NCI-H1417 treated with DMSO at 0.1 percent for 48 hours (cell line): ENCODE measurements at regions not wholly inside any gene's neighbourhood (a gene's known extent, or its start where the extent isn't known, plus 50 kb on each side); places are given as distances from the start of the nearest gene placed in this dataset.

Source experiments
- DNase-seq: peaks from one replicate; lab custom pipeline; 2025; lab: John Stamatoyannopoulos, UW

DNA sequence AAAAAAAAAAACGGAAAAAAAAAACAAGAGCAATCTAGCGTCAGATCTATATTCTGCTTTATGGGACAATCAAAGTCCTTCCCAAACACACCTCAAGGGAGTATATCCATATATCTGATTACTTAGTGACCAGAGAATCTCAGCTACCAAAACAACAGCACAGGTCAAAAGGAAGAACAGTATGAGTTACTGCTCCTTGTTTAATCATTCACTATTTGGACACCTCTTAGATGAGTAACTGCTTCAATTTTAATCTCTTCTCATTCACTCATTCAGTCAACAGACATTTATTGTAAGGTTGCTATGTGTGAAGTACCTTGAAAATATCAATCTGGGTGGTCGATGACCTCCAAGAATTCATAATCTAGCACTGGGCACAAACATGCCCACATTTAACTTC is 193.2 kb downstream of the IRS2 start:
- no peak for DNase-seq

DNA sequence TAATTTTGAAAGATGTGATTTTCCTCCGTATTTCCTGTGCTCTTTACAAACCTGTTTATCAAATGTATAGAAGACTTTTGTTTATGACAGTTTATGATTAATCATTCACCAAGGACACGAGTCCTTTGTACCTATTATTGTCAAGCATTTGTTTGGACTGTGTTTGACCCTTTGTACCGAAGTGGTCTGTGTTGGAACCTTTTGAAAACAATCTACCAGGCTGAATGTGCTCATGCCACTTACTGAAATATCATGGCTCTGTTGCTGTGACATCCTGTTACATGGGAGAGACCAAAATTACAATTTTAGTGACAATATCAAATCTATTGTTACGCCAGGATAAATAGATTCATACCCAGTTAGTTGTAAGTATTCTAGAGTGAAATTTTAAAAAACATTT is 193.6 kb downstream of the IRS2 start:
- DNase-seq, result no peak

DNA sequence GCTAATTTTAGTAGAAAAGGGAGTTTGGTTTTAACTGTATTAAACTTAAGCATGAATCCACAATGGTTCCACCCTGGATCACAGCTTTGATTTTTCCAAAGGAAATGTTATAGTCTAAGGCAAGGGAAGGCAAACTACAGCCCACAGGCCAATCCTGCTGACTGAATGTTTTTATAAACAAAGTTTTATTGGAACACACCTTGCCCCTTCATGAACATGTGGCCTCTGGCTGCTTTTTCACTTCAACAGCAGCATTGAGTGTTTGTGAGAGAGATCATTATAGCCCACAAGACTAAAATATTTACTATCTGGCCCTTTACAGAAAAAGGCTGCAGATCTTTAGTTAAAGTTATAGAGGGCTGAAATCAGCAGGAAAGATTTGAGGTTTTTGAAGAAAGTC is 198.7 kb downstream of the IRS2 start:
- no peak for DNase-seq

GRCh38 chr13:109586509-109587346 is 199.7 kb downstream of the IRS2 start:
- no peak for DNase-seq

DNA sequence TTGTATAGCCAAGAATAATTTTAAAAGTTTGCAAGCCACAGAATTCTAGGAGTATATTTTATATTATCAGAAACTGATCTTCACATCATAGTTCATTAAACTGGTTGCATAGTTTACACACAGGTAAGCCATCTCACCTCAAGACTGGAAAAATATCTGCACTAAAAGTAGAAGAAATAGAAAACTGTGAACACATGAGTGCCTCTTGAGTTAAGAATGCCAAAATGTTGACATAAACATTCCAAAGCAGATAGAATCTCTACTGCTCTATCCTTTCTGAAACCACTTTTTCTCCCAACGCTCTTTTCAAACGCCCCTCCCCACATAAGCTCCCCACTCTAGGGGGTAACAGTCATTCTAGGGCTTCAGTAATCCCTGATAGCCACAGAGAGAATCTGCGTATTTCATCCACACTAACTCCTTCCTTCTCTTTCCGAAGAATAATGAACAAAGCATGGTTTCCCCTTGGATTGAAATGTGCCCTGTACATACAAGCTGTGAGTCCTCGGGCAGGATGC is 201.5 kb downstream of the IRS2 start:
- no peak for DNase-seq

DNA sequence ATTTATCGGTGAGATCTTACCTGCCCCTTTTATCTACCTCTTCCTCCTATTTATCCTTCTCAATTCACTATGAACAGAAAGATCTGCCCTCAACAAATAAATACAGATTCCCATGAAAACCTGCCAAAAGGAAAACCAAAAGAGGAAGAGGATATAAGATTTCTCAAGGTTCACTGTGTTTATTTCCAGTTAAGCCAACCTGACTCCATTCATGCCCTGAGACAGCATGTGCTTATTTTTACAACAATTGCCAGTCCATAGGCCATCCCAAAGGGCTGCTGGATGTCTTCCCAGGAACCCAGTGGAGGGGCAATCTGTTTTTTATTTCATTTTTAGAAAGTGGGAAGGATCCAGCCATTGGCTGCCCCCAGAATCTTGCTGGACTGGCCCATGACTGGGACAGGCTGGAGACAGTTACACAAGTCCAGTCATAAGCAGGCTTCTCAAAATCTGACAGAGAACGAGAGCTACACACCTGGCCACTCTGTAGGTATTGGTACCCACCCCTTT is 209.1 kb downstream of the IRS2 start:
- DNase-seq, result no peak

- DNase-seq, result no peak
Measured at GRCh38 chr13:109576331-109576813, 210.0 kb downstream of the IRS2 start.

- no peak for DNase-seq
Measured at GRCh38 chr13:109575821-109576220, 210.6 kb downstream of the IRS2 start.

GRCh38 chr13:109572389-109572788 is 214.0 kb downstream of the IRS2 start:
- DNase-seq, result no peak

GRCh38 chr13:109569958-109570711 is 216.2 kb downstream of the IRS2 start:
- no peak for DNase-seq

- no peak for DNase-seq
Measured at GRCh38 chr13:109568339-109568818, 218.0 kb downstream of the IRS2 start.

GRCh38 chr13:109567315-109567714 is 219.1 kb downstream of the IRS2 start:
- no peak for DNase-seq

DNA sequence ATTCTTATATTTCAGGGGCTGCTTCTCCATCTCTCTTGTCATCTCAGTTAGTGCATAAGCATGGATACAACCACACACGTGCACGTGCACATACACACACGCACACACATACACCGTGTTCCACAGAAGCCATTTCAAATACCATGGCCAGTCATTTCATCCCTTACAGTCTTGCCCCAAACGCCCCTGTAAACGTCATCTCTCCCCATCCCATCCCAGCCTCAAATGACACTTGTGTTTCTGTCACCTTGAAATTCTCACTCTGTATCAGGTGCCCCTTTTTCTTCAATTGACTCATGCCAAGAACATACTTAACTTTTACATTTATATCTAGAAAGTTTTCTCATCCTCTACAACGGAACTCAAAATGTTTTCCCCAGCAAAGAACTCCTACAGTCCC is 220.5 kb downstream of the IRS2 start:
- no peak for DNase-seq

GRCh38 chr13:109548374-109548773 is 238.0 kb downstream of the IRS2 start:
- no peak for DNase-seq

DNA sequence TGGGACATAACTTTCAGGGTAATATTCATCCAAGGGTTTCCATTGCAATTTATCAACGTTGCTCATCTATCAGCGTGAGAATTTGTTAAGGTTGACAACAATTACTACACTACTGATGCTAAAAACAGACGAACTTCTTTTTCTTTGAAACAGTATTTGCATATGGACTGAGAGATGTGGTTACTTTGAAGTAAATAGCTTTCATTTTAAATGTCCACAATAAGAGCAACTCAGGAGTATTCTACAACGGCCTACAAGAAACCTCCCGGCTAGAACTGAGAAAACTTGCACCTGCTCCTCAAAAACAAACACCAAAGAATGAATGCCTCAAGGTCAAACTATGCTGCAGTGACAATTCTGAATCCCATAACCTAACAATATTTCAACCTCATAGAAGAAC is 238.4 kb downstream of the IRS2 start:
- no peak for DNase-seq

DNA sequence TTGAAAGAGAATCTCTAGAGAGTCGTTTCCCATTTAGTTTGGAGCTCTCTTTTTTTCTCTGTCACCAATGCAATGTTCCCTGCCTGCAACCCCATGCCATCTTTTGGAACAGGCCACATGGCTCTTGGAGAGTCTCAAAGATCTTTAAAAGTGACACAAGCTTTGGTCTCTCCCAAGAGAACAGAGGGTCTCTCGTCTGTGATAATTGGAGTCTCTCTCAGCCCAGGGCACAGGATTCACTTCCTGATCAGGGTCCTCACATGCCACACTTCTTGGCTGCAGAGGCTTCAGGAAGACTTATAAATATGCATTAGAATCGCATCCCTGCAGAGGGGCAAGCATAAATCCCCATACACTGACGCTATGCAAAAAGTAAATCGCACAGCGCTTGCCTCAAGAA is 240.5 kb downstream of the IRS2 start:
- no peak for DNase-seq

GRCh38 chr13:109541081-109541480 is 245.3 kb downstream of the IRS2 start:
- no peak for DNase-seq

- DNase-seq, result no peak
Measured at GRCh38 chr13:109537584-109537983, 248.8 kb downstream of the IRS2 start.

DNA sequence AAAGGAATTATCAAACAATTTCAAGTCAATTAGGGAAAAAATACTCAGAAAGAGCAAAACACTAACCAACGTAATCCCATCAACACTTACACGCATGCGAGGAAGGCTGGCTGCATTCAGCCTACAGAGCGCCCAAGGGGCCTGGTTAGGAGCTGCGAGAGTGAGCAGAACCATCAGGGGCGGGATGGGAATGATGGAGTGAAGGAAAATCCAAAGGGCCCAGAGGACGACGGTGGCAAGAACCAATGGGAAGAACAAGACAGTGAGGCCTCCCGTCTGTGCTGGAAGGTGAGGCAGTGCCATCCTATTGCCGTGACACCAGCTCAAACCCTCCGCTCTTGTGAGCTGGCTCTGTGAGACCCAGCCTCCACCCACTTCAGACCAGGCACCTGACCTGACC is 253.0 kb downstream of the IRS2 start:
- no peak for DNase-seq

- no peak for DNase-seq
Measured at GRCh38 chr13:109529964-109530363, 256.4 kb downstream of the IRS2 start.

GRCh38 chr13:109521719-109522118 is 264.7 kb downstream of the IRS2 start:
- DNase-seq, result no peak

GRCh38 chr13:109517517-109517916 is 268.9 kb downstream of the IRS2 start:
- DNase-seq, result no peak

DNA sequence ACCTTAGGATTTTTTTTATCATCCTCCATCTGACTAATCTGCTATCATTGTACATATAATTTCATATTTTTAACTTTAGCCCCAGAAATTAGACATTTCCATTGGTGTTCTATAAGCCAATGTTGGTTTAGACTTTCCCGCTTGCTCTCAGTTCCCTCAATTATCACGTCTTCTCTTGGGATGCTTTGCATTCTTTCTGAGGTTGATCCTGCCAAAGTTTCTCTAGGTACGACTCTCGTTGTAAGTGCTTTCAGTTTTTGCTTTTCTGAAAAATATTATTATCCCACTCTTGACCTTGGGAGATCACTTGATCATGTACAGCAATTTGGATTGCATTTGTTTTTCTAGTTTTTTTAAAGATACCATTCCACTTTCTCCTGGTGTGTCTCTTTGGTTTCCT is 270.2 kb downstream of the IRS2 start:
- DNase-seq, result no peak
